ENCODE measurements at regions not wholly inside any gene's neighbourhood (a gene's known extent, or its start where the extent isn't known, plus 50 kb on each side); places are given as distances from the start of the nearest gene placed in this dataset.

DNA sequence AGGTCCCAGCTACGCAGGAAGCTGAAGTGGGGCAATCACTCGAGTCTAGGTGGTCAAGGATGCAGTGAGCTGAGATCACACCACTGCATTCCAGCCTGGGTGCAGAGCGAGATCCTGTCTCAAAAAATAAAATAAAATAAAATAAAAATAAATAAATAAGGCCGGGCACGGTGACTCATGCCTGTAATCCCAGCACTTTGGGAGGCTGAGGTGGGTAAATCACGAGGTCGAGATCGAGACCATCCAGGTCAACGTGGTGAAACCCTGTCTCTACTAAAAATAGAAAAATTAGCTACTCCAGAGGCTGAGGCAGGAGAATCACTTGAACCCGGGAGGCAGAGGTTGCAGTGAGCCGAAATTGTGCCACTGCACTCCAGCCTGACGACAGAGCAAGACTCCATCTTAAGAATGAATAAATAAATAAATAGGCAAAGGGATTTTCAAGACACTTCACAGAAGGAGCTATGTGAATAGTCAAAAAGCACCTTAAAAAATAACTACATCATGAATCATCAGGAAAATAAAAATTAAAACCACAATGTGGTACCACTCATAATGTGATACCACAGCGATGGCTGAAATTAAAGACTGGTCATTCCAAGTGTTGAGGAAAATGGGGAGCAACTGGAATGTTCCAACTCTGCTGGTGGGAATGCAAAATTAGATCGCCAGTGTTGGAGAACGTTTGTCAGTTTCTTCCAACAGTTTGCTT, 92.9 kb upstream of the TBX3 start:
- DNase-seq: no peak

DNA sequence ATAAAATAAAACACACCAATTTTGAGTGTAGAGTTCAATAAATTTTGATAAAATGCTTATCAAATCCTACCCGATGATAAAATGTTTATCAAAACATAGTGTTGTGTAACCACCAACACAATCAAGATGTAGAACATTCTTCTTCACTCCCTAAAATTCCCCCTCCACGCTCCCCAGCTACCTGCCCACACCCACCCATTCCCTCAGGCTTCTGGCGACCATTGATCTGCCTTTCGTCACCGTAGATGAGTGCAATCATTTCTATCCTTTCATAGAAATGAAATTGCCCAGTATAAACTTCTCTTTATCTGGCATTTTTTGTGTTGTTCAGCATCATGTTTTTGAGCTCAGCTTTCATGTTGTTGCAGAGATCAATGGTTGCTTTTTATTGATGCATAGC, 90.7 kb upstream of the TBX3 start:
- DNase-seq: no peak

DNA sequence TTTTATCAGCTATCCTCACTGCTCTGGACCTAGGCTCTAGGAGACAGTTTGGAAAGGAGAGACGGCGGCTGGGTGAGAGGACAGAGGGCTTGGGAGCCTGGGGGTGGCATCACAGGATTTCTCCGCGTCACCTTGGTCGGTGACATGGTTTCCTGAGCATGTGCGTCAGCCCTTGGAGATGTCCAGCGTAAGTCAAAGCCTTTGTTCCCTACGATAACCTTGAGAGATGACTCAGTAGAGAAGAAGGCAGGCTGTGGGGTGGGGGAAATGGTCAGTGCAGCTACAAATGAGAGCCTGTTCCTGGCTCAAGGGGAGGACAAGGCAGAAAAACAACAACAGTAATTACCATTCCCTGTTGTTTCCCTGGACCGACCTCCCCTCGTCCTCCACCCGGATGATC, 90.2 kb upstream of the TBX3 start:
- no peak for DNase-seq

DNA sequence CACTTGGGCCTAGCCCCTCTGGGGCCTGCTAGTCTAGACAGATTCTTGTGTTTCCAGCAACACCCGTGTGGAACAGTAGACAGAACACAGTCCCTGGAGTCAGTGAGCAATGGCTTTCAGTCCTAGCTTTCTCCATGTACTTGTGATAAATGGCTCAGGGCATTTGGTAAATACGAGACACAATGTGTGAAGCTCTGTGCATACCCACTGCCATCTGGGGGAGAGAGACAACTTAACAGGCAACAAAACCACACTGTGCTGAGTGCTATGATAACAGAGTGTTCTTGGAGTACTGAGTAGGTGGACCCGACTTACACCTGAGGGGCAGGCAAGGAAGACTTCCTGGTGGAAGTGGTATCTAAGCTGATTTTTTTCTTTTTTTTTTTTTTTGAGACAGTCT, 86.3 kb upstream of the TBX3 start:
- no peak for DNase-seq

DNA sequence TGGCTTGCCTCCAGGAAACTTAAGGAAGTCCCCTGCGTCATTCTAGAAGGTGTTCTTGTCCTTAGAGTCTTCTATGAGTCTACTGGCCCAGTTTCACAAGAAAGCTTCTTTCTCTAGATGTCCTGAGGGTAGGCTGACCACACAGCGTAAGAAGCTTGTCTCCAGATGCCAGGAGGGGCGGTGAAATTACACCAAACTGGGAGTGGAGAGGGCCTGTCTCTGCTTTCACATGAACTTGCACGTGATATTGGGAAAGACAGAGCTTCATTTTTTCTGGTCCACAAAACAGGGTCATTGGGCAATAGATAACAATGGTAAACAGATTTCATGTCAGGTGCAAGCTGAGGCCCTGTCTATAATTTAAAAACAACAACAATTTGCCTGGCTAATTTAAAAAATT, 85.7 kb upstream of the TBX3 start:
- no peak for DNase-seq

DNA sequence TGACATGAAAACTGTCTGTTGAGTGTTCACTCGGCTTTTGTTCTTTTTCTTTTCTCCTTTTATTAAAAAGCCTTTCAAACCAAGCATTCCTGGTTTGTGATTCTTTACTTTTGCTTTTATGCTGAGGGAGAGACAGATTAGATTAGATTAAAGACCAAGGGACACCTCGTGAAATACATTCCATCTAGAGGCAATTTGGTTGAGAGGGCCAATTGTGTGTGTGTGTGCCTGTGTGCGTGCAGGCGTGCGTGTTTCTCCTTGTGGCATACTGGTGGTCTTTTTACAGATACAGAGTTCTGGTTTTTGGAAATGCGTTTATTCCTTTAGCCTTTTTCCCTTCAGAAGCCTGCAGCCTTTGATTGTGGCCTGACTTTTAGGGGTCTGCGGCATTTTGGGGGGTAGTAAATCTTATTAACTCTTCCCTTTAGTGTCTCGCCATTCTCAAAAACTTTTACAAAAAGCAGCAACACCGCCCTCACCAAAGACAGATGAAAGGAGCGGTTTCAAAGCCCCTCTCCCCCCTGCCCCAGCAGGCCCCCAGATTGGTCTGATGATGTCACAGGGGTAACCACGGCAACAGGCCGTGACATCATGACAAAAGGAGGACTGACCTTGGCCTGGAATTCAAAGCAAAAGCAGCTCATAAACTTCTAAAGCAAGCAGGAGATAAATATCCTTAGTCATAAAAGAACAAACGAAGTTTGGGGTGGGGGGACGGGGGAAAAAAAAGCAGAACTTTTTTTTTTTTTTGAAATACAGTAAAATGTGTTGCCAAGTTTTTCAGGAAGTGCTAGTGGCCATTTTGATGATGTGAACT, 84.1 kb upstream of the TBX3 start:
- no peak for DNase-seq

DNA sequence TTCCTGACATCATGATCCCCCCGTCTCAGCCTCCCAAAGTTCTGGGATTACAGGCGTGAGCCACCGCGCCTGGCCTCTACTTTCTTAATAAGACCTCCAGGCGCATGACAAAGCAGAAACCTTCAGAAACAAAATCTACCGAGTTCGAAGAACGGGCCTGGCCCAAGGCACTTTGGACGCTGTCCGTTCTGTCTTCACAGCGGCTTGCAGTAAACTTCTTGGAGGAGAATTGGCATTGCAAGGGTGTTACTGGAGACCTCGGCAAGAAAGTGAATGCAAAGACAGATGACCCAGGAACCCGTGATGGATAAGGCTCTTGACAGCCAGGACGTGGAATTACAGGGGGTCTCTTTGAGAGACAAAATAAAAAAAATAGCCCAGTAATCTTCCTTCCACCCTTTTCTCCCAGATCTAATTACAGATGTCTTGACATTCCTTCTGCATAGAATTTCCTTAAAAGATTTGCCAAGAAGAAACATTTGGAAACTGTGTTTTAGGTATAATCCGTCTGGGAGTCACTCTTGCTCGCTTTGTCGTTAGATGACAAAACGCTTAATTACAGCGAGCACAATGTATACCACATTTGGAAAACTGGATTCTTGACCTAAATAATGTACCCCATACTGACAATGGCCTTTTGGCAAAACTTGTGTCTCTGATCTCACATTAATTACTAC, 83.2 kb upstream of the TBX3 start:
- no peak for DNase-seq

DNA sequence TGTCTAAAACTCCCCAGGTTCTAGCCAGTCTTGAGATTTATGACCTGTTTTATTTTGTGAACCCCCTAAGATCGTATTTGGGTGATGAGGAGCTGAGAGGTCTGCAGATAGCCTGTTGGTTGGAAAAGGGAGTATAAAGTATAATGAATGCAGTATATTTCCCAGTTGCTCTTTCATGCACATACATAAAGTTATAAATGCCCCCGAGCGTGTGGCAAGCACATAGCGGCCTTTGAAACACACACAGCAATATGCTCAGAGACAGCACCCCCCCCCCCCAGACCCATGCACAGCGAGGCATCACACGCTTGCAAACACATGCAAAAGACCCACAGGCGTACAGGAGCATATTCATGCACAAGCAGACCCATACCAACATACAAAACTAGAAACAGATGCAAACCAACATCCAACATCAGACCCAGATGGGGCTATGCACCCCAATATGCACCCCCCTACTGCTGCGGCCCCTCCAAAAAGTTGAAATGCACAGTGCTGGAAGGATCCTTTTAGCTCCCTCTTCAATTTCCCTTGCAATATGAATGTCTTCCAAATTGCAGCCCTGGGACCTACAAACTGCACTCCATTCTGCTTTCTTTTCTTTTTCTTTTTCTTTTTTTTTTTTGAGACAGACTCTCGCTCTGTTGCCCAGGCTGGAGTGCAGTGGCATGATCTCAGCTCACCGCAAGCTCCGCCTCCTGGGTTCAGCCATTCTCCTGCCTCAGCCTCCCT, 82.2 kb upstream of the TBX3 start:
- DNase-seq: no peak

DNA sequence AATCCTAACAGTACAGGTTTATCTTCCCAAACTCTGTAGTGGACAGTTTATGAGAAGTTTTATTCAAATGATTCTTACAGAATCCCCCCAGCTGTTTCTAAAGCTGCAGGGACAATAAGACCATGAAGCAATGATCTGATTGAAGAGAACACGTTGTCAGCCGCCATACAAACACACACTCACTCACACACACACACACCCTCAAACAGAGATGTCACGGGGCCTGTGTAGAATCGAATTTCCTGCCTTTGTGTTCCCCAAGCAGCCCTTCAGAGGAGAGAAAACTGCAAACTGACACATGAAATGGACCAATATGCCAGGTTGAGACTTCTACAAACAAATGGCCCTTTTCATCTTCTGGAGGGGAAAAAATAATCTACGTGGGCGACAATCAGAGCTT, 80.5 kb upstream of the TBX3 start:
- DNase-seq: no peak

DNA sequence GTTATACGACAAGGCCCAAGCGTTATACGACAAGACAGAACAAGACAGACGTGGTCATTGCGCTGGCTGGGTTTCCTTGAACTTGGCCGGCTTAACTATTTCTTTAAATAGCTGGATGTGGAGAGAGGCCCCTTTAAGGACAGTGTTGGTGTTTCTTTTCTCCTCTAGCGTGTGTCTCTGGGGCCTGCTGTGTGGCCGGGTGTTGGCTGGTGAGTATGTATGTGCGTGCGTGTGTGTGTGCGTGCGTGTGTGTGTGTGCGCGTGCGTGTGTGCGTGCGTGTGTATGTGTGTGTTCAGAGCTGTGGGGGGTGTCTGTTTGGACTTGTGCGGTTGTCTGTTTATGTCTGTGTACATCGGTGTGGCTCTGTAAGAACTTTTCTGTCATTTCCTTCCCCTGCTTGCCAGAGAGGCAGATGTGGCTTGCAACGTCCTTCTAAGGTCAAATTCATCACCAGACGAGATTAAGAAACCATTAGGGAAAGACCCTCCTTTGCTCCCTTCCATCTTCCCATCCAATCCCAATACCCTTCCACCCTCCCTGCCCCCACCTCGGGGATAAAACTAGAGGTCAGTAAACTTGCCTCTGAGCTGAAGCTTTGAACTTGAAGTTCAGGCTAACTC, 78.6 kb upstream of the TBX3 start:
- no peak for DNase-seq

DNA sequence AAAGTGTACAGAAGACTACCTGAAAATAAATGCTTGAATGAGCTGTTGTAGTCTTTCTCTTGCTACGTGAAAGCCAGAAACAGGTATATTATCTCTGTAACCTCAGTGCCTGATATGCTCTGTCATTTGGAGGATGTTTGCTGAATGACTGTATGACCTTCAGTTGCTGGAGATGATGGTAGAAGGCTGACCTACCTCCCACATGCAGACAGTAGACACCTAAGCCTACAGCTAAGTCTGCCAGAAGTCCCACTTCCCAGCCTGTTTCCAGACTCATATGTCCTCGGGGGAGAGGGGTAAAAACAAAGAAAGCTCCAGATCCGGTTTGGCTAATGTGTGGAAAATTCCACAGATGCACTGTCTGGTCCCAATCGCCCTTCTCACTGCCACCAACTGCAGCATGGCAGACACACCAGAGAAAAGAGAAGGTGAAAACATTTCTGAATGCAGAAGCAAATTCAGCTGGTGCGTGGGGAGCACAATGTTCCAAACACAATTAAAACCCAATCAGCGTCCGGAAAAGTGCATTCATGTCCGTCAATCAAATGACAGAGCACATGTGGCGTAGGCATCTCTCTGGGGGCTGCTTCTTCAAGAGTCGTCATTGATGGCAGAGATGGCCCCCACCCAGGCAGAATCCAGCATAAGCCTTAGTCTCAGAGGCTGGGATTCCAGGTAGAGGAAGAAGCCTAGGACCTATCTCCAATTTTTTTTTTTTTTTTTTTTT, 76.3 kb upstream of the TBX3 start:
- DNase-seq: no peak

DNA sequence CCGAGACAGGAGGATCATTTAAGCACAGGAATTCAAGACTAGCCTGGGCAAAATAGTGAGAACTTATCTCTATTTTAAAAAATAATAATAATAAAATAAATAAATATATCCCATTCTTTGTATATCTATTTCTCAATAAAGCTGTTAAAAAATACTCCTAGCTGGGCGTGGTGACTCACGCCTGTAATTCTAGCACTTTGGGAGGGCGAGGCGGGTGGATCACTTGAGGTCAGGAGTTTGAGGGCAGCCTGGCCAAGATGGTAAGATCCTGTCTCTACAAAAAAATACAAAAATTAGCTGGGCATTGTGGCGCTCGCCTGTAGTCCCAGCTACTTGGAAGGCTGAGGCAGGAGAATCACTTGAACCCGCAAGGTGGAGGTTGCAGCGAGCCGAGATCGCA, 75.7 kb upstream of the TBX3 start:
- DNase-seq: no peak

DNA sequence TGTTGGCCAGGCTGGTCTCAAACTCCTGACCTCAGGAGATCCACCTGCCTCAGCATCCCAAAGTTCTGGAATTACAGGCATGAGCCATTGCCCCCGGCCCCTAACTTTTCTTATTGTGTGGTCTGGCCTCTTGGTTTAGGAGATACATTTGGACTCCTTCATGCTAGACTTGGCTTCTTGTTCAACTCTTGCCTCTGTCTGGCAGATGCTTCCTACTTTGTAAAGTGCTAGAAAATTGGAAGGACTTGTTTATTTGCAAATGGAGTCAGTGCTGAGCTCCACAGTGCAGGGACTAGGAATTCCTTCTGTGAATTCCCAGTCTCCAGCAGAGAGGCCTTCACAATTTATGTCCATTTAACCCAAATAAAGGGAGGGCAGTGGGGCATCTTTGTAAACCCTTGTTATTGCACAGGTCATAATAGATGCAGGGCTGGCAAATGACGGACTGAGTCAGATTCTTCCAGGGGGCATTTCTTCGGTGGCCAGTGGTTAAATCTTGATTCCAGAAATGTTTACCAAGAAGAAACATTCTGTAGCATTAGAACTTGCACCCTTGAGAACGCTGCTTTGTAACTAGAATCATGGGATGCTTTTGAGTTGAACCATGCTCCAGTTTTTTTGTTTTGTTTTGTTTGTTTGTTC, 73.8 kb upstream of the TBX3 start:
- no peak for DNase-seq

DNA sequence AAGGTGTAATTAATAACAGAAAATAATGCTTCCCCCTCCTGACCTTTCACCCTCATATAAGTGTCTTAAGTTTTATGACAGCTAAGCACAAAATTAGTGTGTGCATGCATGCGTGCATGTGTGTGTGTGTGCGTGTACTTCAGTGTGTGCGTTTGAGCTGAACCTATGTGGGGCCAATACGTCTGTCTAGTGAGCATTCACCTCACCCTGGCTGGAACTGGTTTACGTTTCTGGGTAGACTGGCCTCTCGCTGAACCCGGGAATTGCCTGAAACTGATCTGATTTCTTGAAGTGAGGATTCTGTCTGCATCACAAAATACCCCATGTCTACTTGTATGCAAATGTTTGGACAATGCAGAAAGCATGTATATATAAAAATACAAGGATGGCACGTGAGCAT, 68.2 kb upstream of the TBX3 start:
- no peak for DNase-seq

DNA sequence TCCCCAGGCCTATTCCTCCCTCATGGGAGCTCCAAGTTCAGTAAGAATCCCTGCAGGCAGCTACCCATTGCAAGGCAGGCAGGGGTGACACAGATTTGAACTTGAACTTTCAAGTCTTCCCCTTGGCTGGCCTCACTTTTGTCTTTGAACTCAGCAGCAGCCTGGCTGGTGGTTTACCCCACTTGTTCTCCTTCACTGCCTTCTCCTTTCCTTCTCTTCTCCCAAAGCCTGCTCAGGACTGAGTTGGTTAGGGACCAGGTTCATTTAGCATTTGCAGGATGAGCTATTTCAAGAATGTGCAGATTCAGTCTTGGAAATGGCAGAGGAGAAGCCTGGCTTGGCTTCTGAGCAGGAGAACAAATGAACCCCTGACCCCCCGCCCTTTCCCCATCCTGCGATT, 67.7 kb upstream of the TBX3 start:
- no peak for DNase-seq

DNA sequence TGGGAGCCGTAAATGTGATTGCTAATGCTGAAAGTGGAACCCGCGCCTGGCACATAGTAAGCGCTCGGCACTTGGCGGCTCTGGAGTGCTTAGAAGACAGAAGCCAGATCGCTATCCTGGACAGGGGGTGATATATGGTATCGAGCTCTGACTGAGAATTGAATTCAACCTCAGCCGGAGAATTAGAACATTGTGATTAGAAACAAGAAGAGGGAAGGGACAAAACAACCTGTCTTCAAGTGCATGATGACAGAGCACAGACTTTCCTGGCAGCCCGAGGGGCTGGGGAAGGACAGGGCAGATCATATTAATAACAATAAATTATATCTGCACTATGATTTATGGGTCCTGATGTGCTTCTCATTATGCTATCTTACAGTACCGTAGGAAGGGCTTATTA, 66.9 kb upstream of the TBX3 start:
- DNase-seq: no peak

DNA sequence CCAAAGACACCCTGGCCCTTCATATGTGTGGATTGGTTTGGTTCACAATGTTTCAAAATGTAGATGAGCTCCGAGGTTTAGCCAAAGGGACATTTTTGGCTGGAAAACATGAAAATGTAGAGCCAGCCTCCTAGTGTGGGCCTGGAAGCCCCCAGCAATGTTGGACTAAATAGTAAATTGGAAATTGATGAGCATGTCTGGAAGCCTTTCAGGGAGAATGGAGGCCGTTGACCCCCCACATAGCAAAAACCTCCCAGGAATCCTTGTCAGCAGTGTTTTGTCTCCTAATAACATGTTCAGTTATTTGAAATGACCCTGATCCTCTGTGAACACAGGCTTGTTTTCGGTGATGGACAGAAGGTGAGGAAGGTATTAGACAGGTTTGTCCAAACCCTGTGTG, 65.1 kb upstream of the TBX3 start:
- DNase-seq: no peak

DNA sequence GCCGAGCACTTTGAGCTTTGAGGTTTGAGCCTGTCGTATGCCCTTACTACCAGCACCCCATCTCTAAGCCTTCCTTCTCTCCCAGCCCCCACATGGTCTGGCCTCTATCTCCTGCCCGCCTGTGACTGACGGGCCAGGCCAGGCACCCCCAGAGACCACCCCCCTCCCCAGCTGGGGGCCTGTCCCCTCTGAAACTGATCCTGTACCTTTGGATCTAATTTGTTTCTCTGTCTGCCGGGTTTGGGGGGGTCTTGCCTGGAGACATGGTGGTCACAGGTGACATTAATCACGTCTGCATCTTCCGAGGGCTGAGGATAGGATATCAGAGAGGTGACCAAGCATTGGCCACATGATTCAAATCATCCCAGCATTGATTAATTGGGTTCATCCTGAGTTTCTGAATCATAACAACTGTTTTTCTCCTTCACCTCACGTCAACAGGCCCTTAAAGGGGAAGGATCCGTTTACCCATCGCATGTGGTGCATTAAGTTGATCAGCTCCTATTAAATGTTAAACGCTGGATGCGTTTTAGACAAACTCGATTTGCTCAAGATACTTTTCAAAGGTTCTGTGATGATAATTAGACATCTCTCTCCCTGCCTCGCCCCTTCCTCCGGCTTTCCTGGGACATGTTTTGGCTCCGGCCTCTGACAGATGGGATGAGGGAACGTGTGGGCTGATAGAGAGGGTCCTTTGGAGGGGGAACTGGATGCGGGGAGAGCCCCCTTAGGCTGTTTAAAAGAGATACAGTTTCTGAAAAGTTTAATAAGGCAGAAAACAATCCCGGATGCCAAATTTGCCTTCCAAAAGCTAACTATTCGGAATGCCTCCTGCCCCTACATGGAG, 63.3 kb upstream of the TBX3 start:
- DNase-seq: no peak

DNA sequence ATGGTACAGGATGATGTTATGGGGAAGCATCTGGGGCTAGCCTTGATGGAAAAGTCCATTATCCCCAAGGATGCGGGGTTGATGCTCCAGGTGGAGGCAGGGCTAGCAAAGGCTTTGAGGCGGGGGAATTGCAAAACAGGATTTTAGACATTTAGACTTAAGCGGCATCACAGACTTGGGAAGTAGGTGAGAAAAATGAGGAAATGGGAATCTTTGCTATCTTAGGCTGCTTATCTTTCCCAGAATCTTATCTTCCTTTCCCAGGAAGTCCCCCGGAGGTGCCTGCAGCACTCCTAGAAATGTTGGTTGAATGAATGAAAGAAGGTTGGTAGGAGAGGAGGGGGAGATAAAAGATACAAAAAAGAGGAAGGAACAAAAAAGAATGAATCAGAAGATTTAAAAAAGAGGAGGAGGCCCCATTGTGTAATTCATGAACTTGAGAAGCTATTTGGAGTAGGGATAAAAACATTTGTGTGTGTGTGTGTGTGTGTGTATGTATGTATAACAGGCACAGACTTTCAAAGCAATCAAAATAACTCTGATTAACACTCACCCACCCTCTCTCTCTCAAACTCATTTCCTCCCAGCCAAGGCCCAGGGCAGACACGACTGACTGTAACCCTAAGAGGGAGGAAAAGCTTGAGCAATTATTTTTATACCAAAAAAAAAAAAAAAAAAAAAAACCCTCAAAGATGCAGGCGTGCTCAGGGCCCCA, 62.5 kb upstream of the TBX3 start:
- DNase-seq: no peak

DNA sequence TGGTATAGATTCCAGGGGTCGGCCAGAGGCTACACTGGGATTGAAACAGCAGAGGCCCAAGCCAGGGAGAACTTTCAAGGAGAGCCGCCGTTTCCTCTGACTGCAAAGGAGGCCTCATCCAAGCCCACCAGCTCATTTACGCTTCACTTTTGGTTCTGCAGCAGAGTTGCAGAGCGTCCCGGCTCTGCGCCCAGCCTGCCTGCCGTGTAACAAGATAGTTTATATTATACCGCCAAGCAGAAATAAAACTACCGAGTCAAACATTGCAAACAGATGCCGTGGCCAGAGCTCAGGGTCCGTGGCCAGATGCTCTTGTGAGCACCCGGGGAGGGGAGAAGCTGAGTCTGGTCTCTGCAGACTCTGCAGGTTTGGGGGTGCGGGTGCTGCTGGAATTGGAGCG, 60.7 kb upstream of the TBX3 start:
- DNase-seq: no peak
